Brain microvascular endothelial cell (primary cell): ENCODE measurements at regions not wholly inside any gene's neighbourhood (a gene's known extent, or its start where the extent isn't known, plus 50 kb on each side); places are given as distances from the start of the nearest gene placed in this dataset.
A peak's percentile ranks its signal among the peaks of the same experiment; 100 is the strongest.
"Not testable (repeated sequence)": the region's sequence is repeated elsewhere in the genome, so short reads cannot be mapped to it uniquely, and the experiment has no call there.

Experiments used
- DNase-seq: peaks from one replicate; pipeline ENCODE4 v3.0.0-alpha.2; 2020
- H3K27ac ChIP-seq: fragments of 250-450 bp; sonication (Bioruptor Pico); 2 replicates; pipeline ENCODE4 v1.5.1; 2020; ENCODE audit warnings: mild to moderate bottlenecking, moderate library complexity
- H3K27me3 ChIP-seq: fragments of 250-450 bp; sonication (Bioruptor Pico); replicated peaks from 2 replicates; pipeline ENCODE4 v1.5.1; 2020; ENCODE audit warnings: mild to moderate bottlenecking
- H3K36me3 ChIP-seq: fragments of 250-450 bp; sonication (Bioruptor Pico); replicated peaks from 2 replicates; pipeline ENCODE4 v1.5.1; 2020; ENCODE audit warnings: mild to moderate bottlenecking
- H3K4me3 ChIP-seq: 2 replicates; pipeline ENCODE4 v1.5.1; 2011; ENCODE audit warnings: low read depth, mild to moderate bottlenecking, control low read depth, low read length, moderate library complexity
- CTCF ChIP-seq: IDR thresholded peaks from 2 replicates; pipeline ENCODE4 v1.5.1; 2011; ENCODE audit warnings: low read depth, mild to moderate bottlenecking, moderate library complexity, low read length, control low read depth, inconsistent platforms; ENCODE audit errors: missing control alignments
- in situ Hi-C: cut with HindIII; loops from 2 replicates; pipeline ENCODE4 v1.10.0; 2017; ENCODE audit warnings: low sequenced_read_pairs, low pct_ligation_motif_present

- Histone ChIP-seq H3K27me3 (no peaks in the 10 kb centered on the region), H3K4me3 (no peak overlapping the region), H3K36me3 (no peaks in the 10 kb centered on the region), H3K27ac (no peak overlapping the region)
- no peak for TF ChIP-seq CTCF
- in situ Hi-C loops, result no loop called here
- DNase-seq, result peak; percentile 18
Observed at GRCh38 chr6:121885399-121886152, 450.1 kb downstream of the GJA1 start.

GRCh38 chr6:121886223-121886830, 450.9 kb downstream of the GJA1 start:
- TF ChIP-seq CTCF, result no peak
- H3K27ac ChIP-seq, result no peak overlapping the region
- H3K36me3 ChIP-seq, result no peaks in the 10 kb centered on the region
- DNase-seq, result no peak
- in situ Hi-C loops, result no loop called here
- H3K27me3 ChIP-seq, result no peaks in the 10 kb centered on the region
- H3K4me3 ChIP-seq, result no peak overlapping the region

DNA sequence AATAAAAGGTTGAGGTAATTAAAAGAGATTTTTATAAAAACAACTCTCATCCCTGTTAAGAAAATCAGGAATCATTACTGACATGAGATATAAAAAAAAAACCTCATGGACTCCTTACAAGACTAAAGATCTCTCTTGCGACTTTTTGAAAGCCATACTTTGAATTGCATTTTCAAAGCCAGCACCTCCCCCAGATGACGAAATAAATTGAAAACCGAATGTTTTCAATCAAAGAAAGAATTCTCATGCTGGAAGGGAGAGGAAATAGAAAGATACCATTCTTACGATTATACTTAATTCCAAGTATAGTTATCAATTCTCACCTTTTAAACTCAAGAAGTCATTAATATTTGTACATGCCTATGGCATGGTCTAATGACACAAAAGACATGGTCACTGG, 452.3 kb downstream of the GJA1 start:
- no peak for DNase-seq
- in situ Hi-C loops, result no loop called here

GRCh38 chr6:121890307-121890910, 455.0 kb downstream of the GJA1 start:
- DNase-seq, result no peak
- Histone ChIP-seq H3K4me3 (no peak overlapping the region), H3K36me3 (no peaks in the 10 kb centered on the region), H3K27me3 (no peaks in the 10 kb centered on the region), H3K27ac (no peak overlapping the region)
- no peak for TF ChIP-seq CTCF
- in situ Hi-C loops, result no loop called here

More for the DNA sequence above, 452.3 kb downstream of the GJA1 start:
- no peak overlapping the region for H3K4me3 ChIP-seq
- no peaks in the 10 kb centered on the region for H3K27me3 ChIP-seq
- TF ChIP-seq CTCF, result no peak
- H3K27ac ChIP-seq, result no peak overlapping the region
- no peaks in the 10 kb centered on the region for H3K36me3 ChIP-seq

DNA sequence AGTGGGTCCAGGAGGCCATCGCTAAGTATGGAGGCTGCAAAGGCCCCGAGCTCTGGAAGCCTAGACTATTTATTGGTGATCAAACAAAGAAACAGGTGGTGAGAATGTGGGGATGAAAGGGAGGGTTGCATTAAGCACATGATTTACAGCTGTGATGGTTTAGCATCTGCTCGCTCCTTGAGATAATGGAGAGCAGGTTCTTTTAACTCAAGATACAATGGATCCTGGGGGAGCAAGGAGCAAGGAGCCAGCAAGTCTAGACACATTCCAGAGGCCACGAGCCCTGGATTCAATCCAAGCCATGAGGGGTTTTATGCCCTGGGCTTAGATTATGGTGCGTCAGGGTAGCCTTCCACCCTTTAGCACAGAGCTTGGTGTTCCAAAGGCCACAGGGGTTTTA, 460.3 kb downstream of the GJA1 start:
- in situ Hi-C loops, H3K27ac ChIP-seq, DNase-seq, H3K4me3 ChIP-seq, H3K36me3 ChIP-seq, H3K27me3 ChIP-seq: not testable (repeated sequence)

- H3K27me3 ChIP-seq, result no peaks in the 10 kb centered on the region
- in situ Hi-C loops, result no loop called here
- no peak for TF ChIP-seq CTCF
- no peak for DNase-seq
- no peak overlapping the region for H3K27ac ChIP-seq
- no peaks in the 10 kb centered on the region for H3K36me3 ChIP-seq
- no peak overlapping the region for H3K4me3 ChIP-seq
Observed at GRCh38 chr6:121896363-121896762, 460.9 kb downstream of the GJA1 start.
